Karpas-422 (cell line): ENCODE measurements at regions not wholly inside any gene's neighbourhood (a gene's known extent, or its start where the extent isn't known, plus 50 kb on each side); places are given as distances from the start of the nearest gene placed in this dataset.

Source experiments
- DNase-seq: peaks from one replicate; pipeline ENCODE4 v3.0.0-alpha.2; 2015
- H2AFZ ChIP-seq: fragments of 200-600 bp; sonication (generic); 2 replicates; pipeline ENCODE4 v1.6.1; 2014; ENCODE audit warnings: antibody characterized with exemption, low read length, mixed read lengths
- H3K27ac ChIP-seq: fragments of 200-600 bp; sonication (generic); 2 replicates; pipeline ENCODE4 v1.5.1; 2014; ENCODE audit warnings: mild to moderate bottlenecking, low read length, moderate library complexity
- H3K27me3 ChIP-seq: fragments of 200-600 bp; sonication (generic); 2 replicates; pipeline ENCODE4 v1.6.1; 2014; ENCODE audit warnings: low read length, mixed read lengths
- H3K36me3 ChIP-seq: fragments of 200-600 bp; sonication (generic); 2 replicates; pipeline ENCODE4 v1.6.1; 2014; ENCODE audit warnings: low read length, mixed read lengths; ENCODE audit not compliant: insufficient read depth
- H3K4me1 ChIP-seq: fragments of 200-600 bp; sonication (generic); 2 replicates; pipeline ENCODE4 v1.6.1; 2014; ENCODE audit warnings: mild to moderate bottlenecking, low read length, mixed read lengths
- H3K4me2 ChIP-seq: fragments of 200-600 bp; sonication (generic); 2 replicates; pipeline ENCODE4 v1.6.1; 2014; ENCODE audit warnings: low read length, low read depth, mild to moderate bottlenecking; ENCODE audit not compliant: poor library complexity, severe bottlenecking
- H3K4me3 ChIP-seq: fragments of 200-600 bp; sonication (generic); 2 replicates; pipeline ENCODE4 v1.5.1; 2014; ENCODE audit warnings: mild to moderate bottlenecking, antibody characterized with exemption, low read length, mixed read lengths
- H3K79me2 ChIP-seq: fragments of 200-600 bp; sonication (generic); 2 replicates; pipeline ENCODE4 v1.6.1; 2014; ENCODE audit warnings: mild to moderate bottlenecking, low read length, mixed read lengths
- H3K9ac ChIP-seq: fragments of 200-600 bp; sonication (generic); 2 replicates; pipeline ENCODE4 v1.6.0; 2014; ENCODE audit warnings: low read length
- H3K9me2 ChIP-seq: fragments of 200-600 bp; sonication (generic), shearing (Covaris generic); replicated peaks from 2 replicates; pipeline ENCODE4 v1.6.0; 2014; ENCODE audit warnings: mild to moderate bottlenecking, low read length, moderate library complexity; ENCODE audit not compliant: insufficient read depth
- H3K9me3 ChIP-seq: fragments of 300-700, 200-600 bp; sonication (generic); 2 replicates; pipeline ENCODE4 v1.6.1; 2014; ENCODE audit warnings: low read length, mixed read lengths
- H4K20me1 ChIP-seq: fragments of 200-600 bp; sonication (generic); 2 replicates; pipeline ENCODE4 v1.6.1; 2014; ENCODE audit warnings: mild to moderate bottlenecking, antibody characterized with exemption, low read length, low read depth; ENCODE audit not compliant: insufficient read depth

DNA sequence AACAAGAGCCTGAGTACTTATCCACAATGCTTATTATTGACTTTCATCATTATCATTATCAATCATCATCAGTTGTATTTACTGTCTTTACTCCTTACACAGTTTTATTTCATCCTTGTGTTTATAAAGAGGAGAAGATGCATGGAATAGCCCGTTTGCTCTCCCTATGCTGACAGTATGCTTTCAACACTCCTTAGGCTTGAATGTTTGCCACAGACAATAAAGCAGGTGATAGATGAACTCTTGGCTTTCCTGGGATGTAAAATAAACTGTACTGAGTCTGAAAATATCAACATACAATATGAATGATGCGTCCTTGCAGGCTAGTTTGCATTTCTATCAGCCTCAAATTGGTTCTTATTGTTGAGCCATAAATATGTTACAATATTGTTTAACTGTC lies 891.8 kb upstream of the NCAM2 start:
- Histone ChIP-seq H3K4me3 (no peak overlapping the region), H3K4me1 (no peaks in the 10 kb centered on the region), H3K9ac (no peak overlapping the region), H3K9me2 (no peaks in the 10 kb centered on the region), H3K79me2 (no peaks in the 10 kb centered on the region), H3K4me2 (no peak overlapping the region), H2AFZ (no peak overlapping the region), H3K27me3 (no peaks in the 10 kb centered on the region), H4K20me1 (no peaks in the 10 kb centered on the region), H3K36me3 (no peaks in the 10 kb centered on the region), H3K27ac (no peak overlapping the region), H3K9me3 (peaks cover 41% of the 10 kb centered on the region)
- no peak for DNase-seq

DNA sequence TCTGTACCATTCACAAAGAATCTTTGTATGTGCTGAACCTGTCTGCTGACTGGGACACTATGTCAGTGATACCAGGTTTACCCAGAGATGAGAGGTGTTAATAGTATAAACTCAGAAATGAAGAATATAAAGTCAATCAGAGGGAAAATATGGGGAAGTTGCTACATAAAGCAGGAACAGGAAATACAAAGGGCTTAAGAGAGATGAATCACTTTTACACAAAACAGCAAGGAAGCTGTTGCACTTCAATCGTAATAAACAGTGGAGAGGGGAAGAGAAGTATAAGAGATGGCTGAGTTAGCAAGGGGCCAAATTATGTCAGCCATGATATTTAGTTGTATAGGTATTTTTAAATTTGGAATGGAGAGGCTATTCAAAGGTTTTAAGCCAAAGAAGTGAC lies 890.2 kb upstream of the NCAM2 start:
- H3K27me3 ChIP-seq: no peaks in the 10 kb centered on the region
- H3K79me2 ChIP-seq: no peaks in the 10 kb centered on the region

DNA sequence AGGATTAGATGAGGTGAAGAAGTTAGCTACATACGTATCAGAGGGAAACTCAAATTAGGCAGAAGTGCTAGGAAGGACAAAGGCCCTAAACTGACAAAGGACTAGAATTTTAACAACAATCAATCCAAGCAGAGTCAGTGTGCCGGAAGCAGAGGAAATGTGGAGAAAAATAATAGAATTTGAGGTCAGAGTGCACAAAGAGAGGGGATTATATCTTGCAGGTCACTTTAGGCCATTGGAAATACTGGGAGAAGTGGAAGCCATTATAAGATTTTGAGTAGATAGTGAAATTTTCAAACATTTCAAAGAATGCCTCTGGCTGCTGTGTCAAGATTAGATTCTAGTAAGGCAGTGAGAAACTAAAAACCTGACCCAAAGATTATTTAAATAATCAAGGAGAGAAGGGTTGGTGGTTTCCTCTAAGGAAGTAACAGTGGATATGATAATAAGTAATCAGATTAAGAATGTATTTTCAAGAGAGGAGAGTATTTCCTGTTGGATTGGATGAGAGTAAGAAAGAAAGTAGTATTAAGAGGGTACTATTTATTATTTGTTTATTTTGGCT lies 889.2 kb upstream of the NCAM2 start:
- no peaks in the 10 kb centered on the region for H4K20me1 ChIP-seq
- no peaks in the 10 kb centered on the region for H3K9me2 ChIP-seq
- H3K27me3 ChIP-seq: no peaks in the 10 kb centered on the region
- H2AFZ ChIP-seq: no peak overlapping the region
- H3K79me2 ChIP-seq: no peaks in the 10 kb centered on the region
- peaks cover 36% of the 10 kb centered on the region for H3K9me3 ChIP-seq
- DNase-seq: no peak
- no peak overlapping the region for H3K4me2 ChIP-seq
- H3K4me3 ChIP-seq: no peak overlapping the region
- H3K9ac ChIP-seq: no peak overlapping the region
- H3K4me1 ChIP-seq: no peaks in the 10 kb centered on the region
- H3K27ac ChIP-seq: no peak overlapping the region
- H3K36me3 ChIP-seq: no peaks in the 10 kb centered on the region

More for the DNA sequence above, 890.2 kb upstream of the NCAM2 start:
- Histone ChIP-seq H3K4me1 (no peaks in the 10 kb centered on the region), H3K36me3 (no peaks in the 10 kb centered on the region), H4K20me1 (no peaks in the 10 kb centered on the region), H2AFZ (no peak overlapping the region), H3K9me2 (no peaks in the 10 kb centered on the region), H3K4me3 (no peak overlapping the region), H3K4me2 (no peak overlapping the region), H3K9me3 (peaks cover 36% of the 10 kb centered on the region), H3K9ac (no peak overlapping the region), H3K27ac (no peak overlapping the region)
- DNase-seq: no peak

DNA sequence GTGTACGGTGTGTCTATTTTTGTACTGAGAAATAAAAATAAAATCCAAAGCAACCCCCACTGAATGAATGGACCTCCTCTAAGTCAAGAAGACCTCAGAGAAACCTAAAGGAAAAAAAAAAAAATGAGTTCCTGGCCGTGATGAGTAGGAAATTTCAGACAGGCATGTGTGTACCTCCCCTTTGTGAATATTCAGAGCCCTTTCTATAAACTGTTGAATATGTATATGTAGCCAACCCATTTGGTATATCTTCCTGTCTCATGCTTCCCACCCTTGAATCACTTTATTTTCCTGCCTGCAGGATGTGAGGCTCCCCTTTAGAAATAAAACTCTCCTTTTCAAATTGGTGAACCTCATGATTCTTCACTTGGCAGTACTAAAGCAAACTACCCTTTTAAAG lies 887.8 kb upstream of the NCAM2 start:
- DNase-seq: no peak

DNA sequence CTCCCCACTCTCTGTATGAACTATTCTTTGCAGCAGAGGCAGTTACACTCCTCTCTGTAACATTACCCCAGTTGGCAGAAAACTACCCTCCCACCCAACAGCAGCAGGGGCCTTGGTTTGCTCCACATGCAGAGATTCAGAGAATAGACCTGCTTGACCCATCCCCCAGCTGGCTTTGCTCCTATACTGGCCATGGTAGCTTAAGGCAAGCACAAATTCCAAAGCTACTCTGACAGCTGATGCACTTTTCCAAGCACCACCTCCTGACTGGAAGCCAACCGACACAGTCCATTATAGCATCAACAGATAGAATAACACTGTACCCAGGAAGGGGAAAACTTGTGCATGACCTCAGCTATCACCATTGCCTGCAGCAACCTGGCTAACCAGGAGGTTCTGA lies 846.5 kb upstream of the NCAM2 start:
- H2AFZ ChIP-seq: no peak overlapping the region
- H3K9me3 ChIP-seq: peaks cover 42% of the 10 kb centered on the region
- no peaks in the 10 kb centered on the region for H3K9me2 ChIP-seq
- no peak overlapping the region for H3K27ac ChIP-seq
- no peaks in the 10 kb centered on the region for H4K20me1 ChIP-seq
- no peaks in the 10 kb centered on the region for H3K27me3 ChIP-seq
- no peak overlapping the region for H3K4me3 ChIP-seq
- no peak overlapping the region for H3K4me2 ChIP-seq
- no peak for DNase-seq
- H3K4me1 ChIP-seq: no peaks in the 10 kb centered on the region
- H3K9ac ChIP-seq: no peak overlapping the region
- no peaks in the 10 kb centered on the region for H3K79me2 ChIP-seq
- no peaks in the 10 kb centered on the region for H3K36me3 ChIP-seq

More for the DNA sequence above, 887.8 kb upstream of the NCAM2 start:
- Histone ChIP-seq H3K4me2 (no peak overlapping the region), H2AFZ (no peak overlapping the region), H4K20me1 (no peaks in the 10 kb centered on the region), H3K36me3 (no peaks in the 10 kb centered on the region), H3K9ac (no peak overlapping the region), H3K9me2 (no peaks in the 10 kb centered on the region), H3K79me2 (no peaks in the 10 kb centered on the region), H3K9me3 (peaks cover 35% of the 10 kb centered on the region), H3K4me1 (no peaks in the 10 kb centered on the region), H3K27me3 (no peaks in the 10 kb centered on the region), H3K27ac (no peak overlapping the region), H3K4me3 (no peak overlapping the region)

DNA sequence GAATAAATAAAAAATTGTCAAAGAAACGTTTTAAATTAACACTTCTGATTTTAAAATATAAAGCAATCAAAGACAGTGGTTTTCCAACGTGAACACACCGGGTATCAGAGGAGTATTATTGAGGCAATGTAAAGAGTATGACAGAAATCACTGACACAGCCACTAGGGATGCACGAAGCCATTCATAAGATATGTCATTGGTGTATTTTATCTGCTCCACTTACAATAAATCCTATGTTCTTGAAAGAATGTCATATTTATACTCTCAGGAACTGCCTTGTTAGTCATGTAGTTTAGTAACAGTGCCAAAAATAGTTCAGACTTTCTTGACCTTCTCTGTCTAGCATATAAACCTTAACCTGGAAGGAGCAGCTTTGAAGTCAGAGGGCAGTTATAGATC lies 835.0 kb upstream of the NCAM2 start:
- Histone ChIP-seq H3K9me2 (no peaks in the 10 kb centered on the region), H4K20me1 (no peaks in the 10 kb centered on the region), H3K4me3 (no peak overlapping the region), H2AFZ (no peak overlapping the region), H3K79me2 (no peaks in the 10 kb centered on the region), H3K36me3 (no peaks in the 10 kb centered on the region), H3K9me3 (peaks cover 18% of the 10 kb centered on the region), H3K4me2 (no peak overlapping the region), H3K27me3 (no peaks in the 10 kb centered on the region), H3K27ac (no peak overlapping the region), H3K4me1 (no peaks in the 10 kb centered on the region), H3K9ac (no peak overlapping the region)
- no peak for DNase-seq

DNA sequence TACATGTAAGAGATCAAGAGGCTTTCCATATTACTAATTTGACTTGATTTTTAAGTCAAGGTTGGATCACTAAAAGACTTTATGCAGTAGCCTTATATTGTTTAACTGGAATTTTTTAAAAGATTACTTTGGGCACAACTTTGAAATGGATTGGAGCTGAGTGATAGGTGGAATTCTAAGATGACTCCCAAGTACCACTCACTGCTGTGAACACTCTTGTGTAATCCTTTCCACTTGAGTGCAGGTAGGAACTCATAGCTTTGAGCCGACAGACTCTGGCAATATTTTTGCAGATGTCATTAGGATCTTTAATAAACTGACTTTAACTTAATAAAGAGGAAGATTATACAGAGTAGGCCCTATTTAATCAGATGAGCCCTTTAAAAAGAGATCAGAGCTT lies 831.1 kb upstream of the NCAM2 start:
- H3K4me1 ChIP-seq: no peaks in the 10 kb centered on the region
- H3K36me3 ChIP-seq: no peaks in the 10 kb centered on the region
- H3K4me3 ChIP-seq: no peak overlapping the region
- H3K9ac ChIP-seq: no peak overlapping the region
- no peaks in the 10 kb centered on the region for H3K9me2 ChIP-seq
- peaks cover 8% of the 10 kb centered on the region for H3K9me3 ChIP-seq
- H4K20me1 ChIP-seq: no peaks in the 10 kb centered on the region
- H2AFZ ChIP-seq: no peak overlapping the region
- no peaks in the 10 kb centered on the region for H3K27me3 ChIP-seq
- H3K27ac ChIP-seq: no peak overlapping the region
- no peaks in the 10 kb centered on the region for H3K79me2 ChIP-seq
- DNase-seq: no peak
- H3K4me2 ChIP-seq: no peak overlapping the region

DNA sequence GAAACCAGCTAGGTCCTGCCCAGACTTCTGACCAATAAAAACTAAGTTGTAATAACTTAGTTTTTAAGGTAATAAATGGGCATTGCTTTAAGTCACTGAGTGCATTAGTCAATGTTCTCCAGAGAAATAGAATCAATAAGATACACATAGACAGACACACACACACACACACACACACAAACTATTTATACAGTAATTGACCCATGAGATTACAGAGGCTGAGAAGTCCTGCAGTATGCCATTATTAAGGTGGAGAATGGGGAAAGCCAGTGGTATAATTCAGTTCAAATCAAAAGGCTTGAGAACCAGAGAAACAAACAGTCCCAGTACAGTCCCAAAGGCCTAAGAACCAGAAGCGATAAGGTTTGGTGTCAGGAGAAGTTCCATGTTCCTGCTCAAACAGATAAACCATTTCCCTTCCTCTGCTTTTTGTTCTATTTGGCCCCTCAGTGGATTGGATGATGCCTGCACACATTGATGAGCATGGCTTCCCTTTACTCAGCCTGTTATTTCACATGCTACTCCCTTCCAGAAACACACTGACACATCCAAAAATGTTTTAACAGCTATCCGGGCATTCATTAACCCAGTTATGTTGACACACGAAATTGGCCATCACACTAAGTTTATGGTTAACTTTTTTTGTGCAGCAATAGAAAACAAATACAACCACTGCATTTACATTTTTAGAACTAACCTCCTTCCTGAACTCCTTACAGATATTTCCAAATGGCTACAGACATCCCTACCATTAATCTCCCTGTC lies 828.2 kb upstream of the NCAM2 start:
- Histone ChIP-seq H3K4me1 (no peaks in the 10 kb centered on the region), H3K9me2 (no peaks in the 10 kb centered on the region), H3K36me3 (no peaks in the 10 kb centered on the region), H3K79me2 (no peaks in the 10 kb centered on the region), H3K9me3 (peaks cover 14% of the 10 kb centered on the region), H2AFZ (no peak overlapping the region), H3K4me2 (no peak overlapping the region), H3K27ac (no peak overlapping the region), H3K4me3 (no peak overlapping the region), H3K27me3 (no peaks in the 10 kb centered on the region), H4K20me1 (no peaks in the 10 kb centered on the region), H3K9ac (no peak overlapping the region)
- DNase-seq: no peak
